Stomach (tissue), 4 donors: ENCODE measurements at regions not wholly inside any gene's neighbourhood (a gene's known extent, or its start where the extent isn't known, plus 50 kb on each side); places are given as distances from the start of the nearest gene placed in this dataset.

ENCODE experiments used
- EP300 ChIP-seq: sonication (generic); formaldehyde crosslinking; IDR thresholded peaks from one replicate; pipeline ENCODE4 v1.6.1; 2017; ENCODE audit warnings: antibody characterized with exemption
- POLR2A ChIP-seq, 4 donors: fragments of 450-650 bp; IDR thresholded peaks; one replicate each; pipeline ENCODE4 v1.6.1; 2016; ENCODE audit warnings: antibody characterized with exemption in 4 of 4, control low read depth in 2 of 4, mild to moderate bottlenecking in 1 of 4, moderate library complexity in 1 of 4
- POLR2AphosphoS5 ChIP-seq, 3 donors: sonication (generic); formaldehyde crosslinking; IDR thresholded peaks; one replicate each; pipeline ENCODE4 v1.6.1; 2016; ENCODE audit warnings: antibody characterized with exemption in 3 of 3
- TF ChIP-seq, protein P1 (sequence below), 7 experiments: fragments of 450-650 bp in 4 of 7; fragments of 200-600 bp in 3 of 7; sonication (generic) in 3 of 7; IDR thresholded peaks; one replicate each; pipeline ENCODE4 v1.5.1; 2016 to 2019; ENCODE audit warnings: antibody characterized with exemption in 7 of 7, control low read depth in 2 of 7, mild to moderate bottlenecking in 1 of 7

DNA sequence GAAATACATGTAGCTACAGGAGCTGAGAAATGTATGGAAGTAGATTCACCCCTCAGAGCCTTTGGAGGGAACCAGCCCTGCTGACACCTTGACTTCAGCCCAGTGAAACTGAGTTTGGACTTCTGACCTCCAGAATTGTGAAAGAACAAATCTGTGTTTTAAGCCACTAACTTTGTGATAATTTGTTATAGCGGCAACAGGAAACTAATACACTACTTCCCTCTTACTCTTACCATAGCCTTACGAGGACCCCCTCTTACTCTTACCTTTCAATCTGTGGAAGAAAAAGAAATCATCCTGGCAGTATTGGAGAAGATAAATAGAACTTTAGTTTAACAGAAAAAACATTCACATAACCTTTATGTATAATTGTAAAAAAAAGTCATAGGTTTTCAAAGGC lies 353.6 kb upstream of the USP24 start:
- TF ChIP-seq, protein P1, sequence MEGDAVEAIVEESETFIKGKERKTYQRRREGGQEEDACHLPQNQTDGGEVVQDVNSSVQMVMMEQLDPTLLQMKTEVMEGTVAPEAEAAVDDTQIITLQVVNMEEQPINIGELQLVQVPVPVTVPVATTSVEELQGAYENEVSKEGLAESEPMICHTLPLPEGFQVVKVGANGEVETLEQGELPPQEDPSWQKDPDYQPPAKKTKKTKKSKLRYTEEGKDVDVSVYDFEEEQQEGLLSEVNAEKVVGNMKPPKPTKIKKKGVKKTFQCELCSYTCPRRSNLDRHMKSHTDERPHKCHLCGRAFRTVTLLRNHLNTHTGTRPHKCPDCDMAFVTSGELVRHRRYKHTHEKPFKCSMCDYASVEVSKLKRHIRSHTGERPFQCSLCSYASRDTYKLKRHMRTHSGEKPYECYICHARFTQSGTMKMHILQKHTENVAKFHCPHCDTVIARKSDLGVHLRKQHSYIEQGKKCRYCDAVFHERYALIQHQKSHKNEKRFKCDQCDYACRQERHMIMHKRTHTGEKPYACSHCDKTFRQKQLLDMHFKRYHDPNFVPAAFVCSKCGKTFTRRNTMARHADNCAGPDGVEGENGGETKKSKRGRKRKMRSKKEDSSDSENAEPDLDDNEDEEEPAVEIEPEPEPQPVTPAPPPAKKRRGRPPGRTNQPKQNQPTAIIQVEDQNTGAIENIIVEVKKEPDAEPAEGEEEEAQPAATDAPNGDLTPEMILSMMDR (IDR thresholded peaks at IDR 0.05), result no peak
- no peak for TF ChIP-seq EP300
- TF ChIP-seq POLR2A (IDR thresholded peaks at IDR 0.05), result no peak
- TF ChIP-seq POLR2AphosphoS5 (IDR thresholded peaks at IDR 0.05), result no peak
